HG02970 (cell line): ENCODE measurements at regions not wholly inside any gene's neighbourhood (a gene's known extent, or its start where the extent isn't known, plus 50 kb on each side); places are given as distances from the start of the nearest gene placed in this dataset.

ENCODE experiments used
- ATAC-seq: cut with Tn5 transposase; IDR thresholded peaks from one replicate; pipeline ENCODE4 v1.9.1; 2021; ENCODE audit warnings: mild to moderate bottlenecking, moderate library complexity, moderate number of reproducible peaks; ENCODE audit not compliant: unreplicated experiment, low FRiP score

GRCh38 chr7:110568932-110569331, 522.0 kb upstream of the LRRN3 start:
- ATAC-seq = no peak

GRCh38 chr7:110569486-110570205, 521.3 kb upstream of the LRRN3 start:
- no peak for ATAC-seq

GRCh38 chr7:110573862-110574528, 516.9 kb upstream of the LRRN3 start:
- ATAC-seq = no peak

GRCh38 chr7:110587294-110587693, 503.6 kb upstream of the LRRN3 start:
- ATAC-seq = no peak

GRCh38 chr7:110590415-110590814, 500.5 kb upstream of the LRRN3 start:
- no peak for ATAC-seq

GRCh38 chr7:110591341-110591740, 499.6 kb upstream of the LRRN3 start:
- no peak for ATAC-seq

- no peak for ATAC-seq
Measured at GRCh38 chr7:110592557-110592956, 498.4 kb upstream of the LRRN3 start.

- no peak for ATAC-seq
Measured at GRCh38 chr7:110593355-110593754, 497.6 kb upstream of the LRRN3 start.

- ATAC-seq = no peak
Measured at GRCh38 chr7:110595694-110596093, 495.2 kb upstream of the LRRN3 start.

- ATAC-seq = no peak
Measured at GRCh38 chr7:110600956-110601355, 490.0 kb upstream of the LRRN3 start.

GRCh38 chr7:110601710-110602109, 489.2 kb upstream of the LRRN3 start:
- ATAC-seq = no peak

- no peak for ATAC-seq
Measured at GRCh38 chr7:110604206-110604605, 486.7 kb upstream of the LRRN3 start.

- no peak for ATAC-seq
Measured at GRCh38 chr7:110604885-110605284, 486.0 kb upstream of the LRRN3 start.

- ATAC-seq = no peak
Measured at GRCh38 chr7:110607050-110607857, 483.7 kb upstream of the LRRN3 start.

- ATAC-seq = no peak
Measured at GRCh38 chr7:110609336-110609735, 481.6 kb upstream of the LRRN3 start.

GRCh38 chr7:110612680-110613079, 478.2 kb upstream of the LRRN3 start:
- no peak for ATAC-seq
